ENCODE measurements at regions not wholly inside any gene's neighbourhood (a gene's known extent, or its start where the extent isn't known, plus 50 kb on each side); places are given as distances from the start of the nearest gene placed in this dataset.

DNA sequence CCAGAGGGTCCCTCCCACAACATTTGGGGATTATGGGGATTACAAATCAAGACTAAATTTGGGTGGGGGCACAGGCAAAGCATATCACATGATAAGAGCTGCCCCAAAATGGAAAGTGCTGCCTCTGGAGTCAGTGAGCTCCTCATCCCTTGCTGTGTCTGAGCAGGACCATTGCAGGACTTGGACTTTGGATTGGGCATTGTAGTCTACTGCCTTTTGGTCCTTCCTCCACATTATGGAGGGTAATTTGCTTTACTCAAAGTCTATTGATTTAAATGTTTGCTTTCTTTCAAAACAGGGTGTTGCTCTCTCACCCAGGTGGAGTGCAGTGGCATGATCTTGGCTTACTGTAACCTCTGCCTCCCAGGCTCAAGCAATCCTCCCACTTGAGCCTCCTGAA is 106.8 kb upstream of the LDAH start:
- DNase-seq (ENCODE audit: extremely low spot score, unreplicated experiment), result no peak
- H3K27ac Mint-ChIP-seq, result no peak overlapping the region
- H3K36me3 Mint-ChIP-seq, result no peaks in the 10 kb centered on the region
- TF ChIP-seq, protein P1, sequence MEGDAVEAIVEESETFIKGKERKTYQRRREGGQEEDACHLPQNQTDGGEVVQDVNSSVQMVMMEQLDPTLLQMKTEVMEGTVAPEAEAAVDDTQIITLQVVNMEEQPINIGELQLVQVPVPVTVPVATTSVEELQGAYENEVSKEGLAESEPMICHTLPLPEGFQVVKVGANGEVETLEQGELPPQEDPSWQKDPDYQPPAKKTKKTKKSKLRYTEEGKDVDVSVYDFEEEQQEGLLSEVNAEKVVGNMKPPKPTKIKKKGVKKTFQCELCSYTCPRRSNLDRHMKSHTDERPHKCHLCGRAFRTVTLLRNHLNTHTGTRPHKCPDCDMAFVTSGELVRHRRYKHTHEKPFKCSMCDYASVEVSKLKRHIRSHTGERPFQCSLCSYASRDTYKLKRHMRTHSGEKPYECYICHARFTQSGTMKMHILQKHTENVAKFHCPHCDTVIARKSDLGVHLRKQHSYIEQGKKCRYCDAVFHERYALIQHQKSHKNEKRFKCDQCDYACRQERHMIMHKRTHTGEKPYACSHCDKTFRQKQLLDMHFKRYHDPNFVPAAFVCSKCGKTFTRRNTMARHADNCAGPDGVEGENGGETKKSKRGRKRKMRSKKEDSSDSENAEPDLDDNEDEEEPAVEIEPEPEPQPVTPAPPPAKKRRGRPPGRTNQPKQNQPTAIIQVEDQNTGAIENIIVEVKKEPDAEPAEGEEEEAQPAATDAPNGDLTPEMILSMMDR (conservative IDR thresholded peaks at IDR 0.05), result no peak
- H3K9me3 Mint-ChIP-seq, result peaks cover 14% of the 10 kb centered on the region
- peaks cover 17% of the 10 kb centered on the region for H3K4me1 Mint-ChIP-seq (ENCODE audit: unreplicated experiment)
- no peak overlapping the region for H3K4me3 Mint-ChIP-seq
- peaks cover 28% of the 10 kb centered on the region for H3K27me3 Mint-ChIP-seq

DNA sequence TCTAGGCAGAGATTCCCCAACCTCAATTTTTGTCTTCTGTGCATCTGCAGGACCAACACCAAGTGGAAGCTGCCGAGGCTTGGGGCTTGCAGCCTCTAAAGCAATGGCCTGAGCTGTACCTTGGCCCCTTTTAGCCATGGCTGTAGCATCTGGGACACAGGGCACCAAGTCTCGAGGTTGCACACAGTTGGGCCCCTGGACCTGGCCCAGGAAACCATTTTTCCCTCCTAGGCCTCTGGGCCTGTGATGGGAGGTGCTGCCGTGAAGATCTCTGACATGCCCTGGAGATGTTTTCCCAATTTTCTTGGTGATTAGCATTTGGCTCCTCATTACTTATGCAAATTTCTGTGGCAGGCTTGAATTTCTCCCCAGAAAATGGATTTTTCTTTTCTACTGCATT is 105.7 kb upstream of the LDAH start:
- TF ChIP-seq, protein P1 (conservative IDR thresholded peaks at IDR 0.05), result no peak
- DNase-seq (ENCODE audit: extremely low spot score, unreplicated experiment), result no peak
- Mint-ChIP-seq H3K4me1 (ENCODE audit: unreplicated experiment) (peaks cover 18% of the 10 kb centered on the region), H3K27me3 (peaks cover 32% of the 10 kb centered on the region), H3K4me3 (no peak overlapping the region), H3K36me3 (no peaks in the 10 kb centered on the region), H3K9me3 (peaks cover 14% of the 10 kb centered on the region), H3K27ac (no peak overlapping the region)

DNA sequence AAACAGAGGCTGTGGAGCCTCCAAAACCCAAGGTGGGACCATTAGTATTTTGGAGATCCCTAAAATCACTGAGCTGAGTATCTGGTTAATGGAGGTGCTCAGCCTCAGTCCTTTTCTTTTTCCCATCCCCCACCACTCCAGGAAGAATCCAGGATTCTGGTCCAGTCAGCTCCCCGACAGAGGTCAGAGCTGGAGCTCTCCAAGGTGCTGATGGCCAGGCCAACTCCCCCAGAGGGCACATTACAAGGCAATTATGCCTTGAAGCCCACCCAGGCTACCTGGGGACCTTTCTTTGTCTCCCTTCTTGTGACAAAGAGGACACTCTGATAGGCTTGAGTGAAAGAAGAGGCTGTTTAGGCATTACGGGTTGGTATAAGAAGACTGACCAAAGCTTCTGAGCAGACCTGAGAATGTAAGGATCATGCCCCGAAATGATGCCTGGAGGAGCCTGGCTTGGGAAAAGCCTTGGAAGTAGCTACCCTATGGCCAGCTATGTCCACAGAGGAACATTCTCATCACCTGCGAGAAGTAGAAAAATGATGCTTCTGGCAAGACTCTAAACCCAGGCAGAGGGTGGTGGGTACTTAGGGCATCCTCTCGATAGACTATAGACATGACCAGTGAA is 102.5 kb upstream of the LDAH start:
- DNase-seq (ENCODE audit: extremely low spot score, unreplicated experiment), result no peak
- no peak overlapping the region for H3K4me3 Mint-ChIP-seq
- H3K27me3 Mint-ChIP-seq, result peaks cover 39% of the 10 kb centered on the region
- TF ChIP-seq, protein P1 (conservative IDR thresholded peaks at IDR 0.05), result no peak
- H3K9me3 Mint-ChIP-seq, result peaks cover 14% of the 10 kb centered on the region
- no peak overlapping the region for H3K27ac Mint-ChIP-seq
- H3K4me1 Mint-ChIP-seq (ENCODE audit: unreplicated experiment), result peaks cover 5% of the 10 kb centered on the region
- H3K36me3 Mint-ChIP-seq, result no peaks in the 10 kb centered on the region

DNA sequence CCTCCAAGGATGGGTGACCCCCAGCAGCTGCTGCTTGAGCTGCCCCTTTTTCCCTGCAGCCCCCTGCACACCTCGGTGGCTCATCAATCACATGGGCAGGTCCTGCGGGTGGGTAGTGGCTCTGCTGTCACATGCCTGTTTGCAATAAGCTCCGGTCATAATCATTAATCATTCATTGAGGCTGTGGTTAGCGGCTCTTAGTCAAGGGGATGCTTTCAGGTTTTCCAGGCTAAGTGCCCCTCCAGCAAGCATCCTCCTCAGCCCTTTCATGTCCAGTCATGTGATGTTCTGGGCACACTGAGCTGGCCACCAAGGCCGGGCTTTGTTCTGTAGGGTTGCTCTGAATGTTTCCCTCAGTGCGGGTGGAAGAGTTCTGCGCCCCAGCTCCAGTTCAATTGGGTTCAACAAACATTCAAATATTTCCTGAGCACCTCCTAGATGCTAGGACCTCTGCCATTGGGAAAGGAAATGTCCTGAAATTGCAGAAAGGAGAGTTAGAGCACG is 96.4 kb upstream of the LDAH start:
- Mint-ChIP-seq H3K27me3 (peaks cover 50% of the 10 kb centered on the region), H3K4me3 (no peak overlapping the region), H3K27ac (no peak overlapping the region), H3K36me3 (no peaks in the 10 kb centered on the region), H3K4me1 (ENCODE audit: unreplicated experiment) (peaks cover 27% of the 10 kb centered on the region), H3K9me3 (no peaks in the 10 kb centered on the region)
- DNase-seq (ENCODE audit: extremely low spot score, unreplicated experiment), result no peak
- TF ChIP-seq, protein P1 (conservative IDR thresholded peaks at IDR 0.05), result no peak

DNA sequence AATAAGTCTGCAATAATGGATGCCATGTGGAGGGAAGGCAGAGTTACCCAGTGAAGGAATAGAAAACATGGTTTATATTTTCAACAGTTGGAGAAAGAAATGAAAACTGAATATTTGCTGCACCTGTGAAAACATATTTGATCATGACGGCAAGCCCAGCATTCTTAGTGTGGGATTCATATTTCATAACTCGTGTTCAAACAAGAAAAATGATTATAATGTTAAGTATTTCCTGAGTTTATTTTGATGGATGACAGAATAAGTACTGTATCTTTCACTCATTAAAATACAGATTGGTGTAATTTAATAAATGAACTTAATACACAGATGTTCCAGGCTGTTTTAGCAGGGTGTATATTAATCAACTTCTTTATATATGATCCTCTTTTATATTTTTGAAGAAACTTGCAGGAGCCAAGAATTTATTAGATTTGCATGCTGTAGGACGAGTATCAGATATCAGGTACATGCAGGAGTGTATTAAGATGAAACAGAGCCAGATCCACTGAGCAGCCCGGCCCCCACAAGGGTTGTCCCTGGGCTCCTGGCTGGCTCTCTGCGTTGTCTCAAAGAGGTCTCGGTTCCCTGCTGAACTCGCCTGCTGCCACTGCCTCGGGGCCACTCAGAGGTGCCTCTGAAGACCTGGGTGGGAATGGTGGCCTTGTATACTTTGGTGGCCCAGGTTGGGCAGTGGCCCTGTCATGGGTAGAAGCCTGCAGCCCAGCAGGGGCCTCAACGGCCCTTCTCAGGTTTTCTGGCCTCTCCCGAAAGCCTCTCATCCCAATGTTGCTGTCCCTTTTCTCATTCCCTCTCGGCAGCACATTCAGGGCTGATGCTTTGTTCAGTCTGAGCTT is 95.0 kb upstream of the LDAH start:
- no peak for DNase-seq (ENCODE audit: extremely low spot score, unreplicated experiment)
- Mint-ChIP-seq H3K36me3 (no peaks in the 10 kb centered on the region), H3K4me1 (ENCODE audit: unreplicated experiment) (peaks cover 22% of the 10 kb centered on the region), H3K27me3 (peaks cover 49% of the 10 kb centered on the region), H3K27ac (no peak overlapping the region), H3K9me3 (no peaks in the 10 kb centered on the region), H3K4me3 (no peak overlapping the region)
- TF ChIP-seq, protein P1 (conservative IDR thresholded peaks at IDR 0.05), result no peak

All from type B pancreatic cell (in vitro differentiated cells).